ENCODE measurements at regions not wholly inside any gene's neighbourhood (a gene's known extent, or its start where the extent isn't known, plus 50 kb on each side); places are given as distances from the start of the nearest gene placed in this dataset.

DNA sequence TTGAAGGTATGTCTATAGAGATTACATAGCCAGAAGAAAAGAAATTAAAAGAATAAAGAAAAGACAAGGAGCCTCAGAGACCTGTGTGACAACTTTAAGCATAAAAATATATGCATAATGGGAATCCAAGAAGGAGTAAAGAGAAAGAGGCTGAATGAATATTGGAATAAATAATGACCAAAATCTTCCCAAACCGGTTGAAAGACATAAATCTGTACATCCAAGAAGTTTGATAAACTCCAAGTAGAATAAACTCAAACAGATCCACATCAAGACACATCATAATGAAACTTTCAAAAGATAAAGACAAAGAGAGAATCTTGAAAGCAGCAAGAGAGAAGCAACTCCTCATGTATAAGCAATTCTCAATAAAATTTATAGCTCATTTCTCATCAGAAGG, 132.4 kb upstream of the ZNF516 start:
- H3K4me3 ChIP-seq (ENCODE audit: low read depth, low read length): no peak overlapping the region
- DNase-seq (ENCODE audit: low read depth): no peak
- no peak for TF ChIP-seq CTCF (IDR thresholded peaks at IDR 0.05; ENCODE audit: control insufficient read depth, extremely low read depth, insufficient read depth)

DNA sequence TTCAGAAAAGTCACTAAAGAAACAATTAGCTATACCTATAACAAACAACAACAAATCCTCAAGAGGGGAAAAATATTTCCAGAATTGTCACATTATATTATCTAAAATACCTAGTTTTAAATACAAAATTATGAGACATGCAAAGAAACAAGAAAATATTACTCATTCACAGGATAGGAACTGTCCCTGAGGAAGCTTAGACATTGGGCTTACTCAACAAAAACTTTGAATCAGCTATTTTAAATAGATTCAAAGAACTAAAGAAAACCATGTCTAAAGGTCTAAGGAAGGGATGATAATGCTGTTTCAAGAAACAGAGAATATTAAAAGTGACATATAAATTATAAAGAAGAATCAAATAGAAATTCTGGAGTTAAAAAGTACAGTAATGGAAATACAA, 131.9 kb upstream of the ZNF516 start:
- H3K4me3 ChIP-seq (ENCODE audit: low read depth, low read length): no peak overlapping the region
- DNase-seq (ENCODE audit: low read depth): no peak
- TF ChIP-seq CTCF (IDR thresholded peaks at IDR 0.05; ENCODE audit: control insufficient read depth, extremely low read depth, insufficient read depth): no peak

- DNase-seq (ENCODE audit: low read depth): no peak
- H3K4me3 ChIP-seq (ENCODE audit: low read depth, low read length): no peak overlapping the region
- no peak for TF ChIP-seq CTCF (IDR thresholded peaks at IDR 0.05; ENCODE audit: control insufficient read depth, extremely low read depth, insufficient read depth)
These were observed 127.6 kb upstream of the ZNF516 start for GRCh38 chr18:76622651-76623050.

DNA sequence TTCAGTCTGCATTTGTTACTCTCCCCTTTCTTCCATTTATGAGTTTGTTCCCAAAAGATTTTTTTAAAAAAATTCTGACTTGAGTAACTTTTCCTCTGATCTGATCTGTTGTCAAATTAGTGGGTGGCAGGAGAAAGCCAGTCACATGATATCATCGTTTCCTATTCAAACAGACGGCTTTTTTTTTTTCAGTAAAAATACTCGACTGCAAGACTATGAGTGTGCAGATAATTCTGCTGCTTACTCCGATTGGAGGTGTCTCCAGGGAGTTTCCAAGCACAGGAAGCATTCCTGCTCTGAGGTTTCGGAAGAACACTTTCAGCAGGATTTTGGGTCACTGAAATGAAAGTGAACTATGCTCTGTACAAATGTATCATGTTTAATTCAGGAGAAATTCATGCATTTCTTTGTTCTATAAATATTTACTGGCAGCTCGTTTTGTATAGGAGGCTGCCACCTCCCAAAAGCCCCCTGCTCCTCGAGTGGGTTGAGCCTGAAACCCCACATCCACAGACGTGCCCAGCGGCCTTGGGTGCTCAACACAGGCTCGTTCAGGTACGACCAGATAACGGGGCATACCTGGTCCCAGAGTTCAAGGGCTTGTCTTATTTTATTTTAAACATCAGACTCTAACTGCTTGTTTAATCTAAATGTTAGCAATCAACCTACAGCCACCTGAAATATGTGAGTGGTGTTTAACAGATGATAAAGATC, 126.9 kb upstream of the ZNF516 start:
- no peak overlapping the region for H3K4me3 ChIP-seq (ENCODE audit: low read depth, low read length)
- no peak for TF ChIP-seq CTCF (IDR thresholded peaks at IDR 0.05; ENCODE audit: control insufficient read depth, extremely low read depth, insufficient read depth)
- no peak for DNase-seq (ENCODE audit: low read depth)

DNA sequence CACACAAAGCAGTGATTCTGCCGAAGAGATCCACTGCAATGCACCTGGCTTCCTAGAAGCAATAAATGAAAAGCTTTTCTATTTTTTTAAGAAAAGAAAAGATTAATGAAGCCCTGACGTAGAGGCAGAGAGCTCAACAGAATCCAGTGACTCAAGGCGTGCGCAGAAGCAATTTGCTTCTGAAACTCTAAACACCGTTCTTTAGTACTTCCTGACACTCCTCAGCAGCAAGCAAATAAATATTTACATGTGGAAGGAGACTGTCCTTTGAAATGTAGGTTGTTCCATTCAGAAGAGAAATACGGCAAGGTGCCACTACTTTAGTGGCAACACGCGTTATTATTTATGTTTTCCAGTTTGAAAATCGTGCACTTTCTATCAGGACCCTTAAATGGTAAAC, 126.2 kb upstream of the ZNF516 start:
- no peak for DNase-seq (ENCODE audit: low read depth)
- H3K4me3 ChIP-seq (ENCODE audit: low read depth, low read length): no peak overlapping the region

GRCh38 chr18:76620321-76621170, 125.5 kb upstream of the ZNF516 start:
- no peak for DNase-seq (ENCODE audit: low read depth)
- H3K4me3 ChIP-seq (ENCODE audit: low read depth, low read length): no peak overlapping the region
- no peak for TF ChIP-seq CTCF (IDR thresholded peaks at IDR 0.05; ENCODE audit: control insufficient read depth, extremely low read depth, insufficient read depth)

More for the DNA sequence above, 126.2 kb upstream of the ZNF516 start:
- no peak for TF ChIP-seq CTCF (IDR thresholded peaks at IDR 0.05; ENCODE audit: control insufficient read depth, extremely low read depth, insufficient read depth)

All from LNCaP clone FGC (cell line).